Activated CD4-positive, alpha-beta T cell treated with anti-CD3 and anti-CD28 coated beads for 36 hours (primary cell): ENCODE measurements at regions not wholly inside any gene's neighbourhood (a gene's known extent, or its start where the extent isn't known, plus 50 kb on each side); places are given as distances from the start of the nearest gene placed in this dataset.

Experiments
- ATAC-seq: fragments of 200-7000 bp; cut with Tn5 transposase; one replicate; pipeline ENCODE4 v1.10.0; 2021; ENCODE audit warnings: mild to moderate bottlenecking, moderate library complexity
- CTCF ChIA-PET: fragments of 350-600 bp; sonication (Branson Sonifier 250); formaldehyde crosslinking; loops from one replicate; lab custom pipeline; 2021; ENCODE audit warnings: antibody characterized with exemption; lab: Charles Lee
- POLR2A ChIA-PET: fragments of 350-600 bp; sonication (Branson Sonifier 250); formaldehyde crosslinking; loops from one replicate; lab custom pipeline; 2021; ENCODE audit warnings: antibody characterized with exemption, inconsistent platforms; lab: Charles Lee
- DNase-seq: peaks from one replicate; pipeline ENCODE4 v3.0.0-alpha.2; 2020
- H3K27ac Mint-ChIP-seq: one replicate; pipeline ENCODE4 v1.8.0; 2021; ENCODE audit warnings: mixed read lengths
- H3K27me3 Mint-ChIP-seq: one replicate; pipeline ENCODE4 v1.8.0; 2021; ENCODE audit warnings: mixed read lengths
- H3K36me3 Mint-ChIP-seq: one replicate; pipeline ENCODE4 v1.8.0; 2021; ENCODE audit warnings: low read depth, mixed read lengths
- H3K4me1 Mint-ChIP-seq: one replicate; pipeline ENCODE4 v1.8.0; 2021; ENCODE audit warnings: mixed read lengths
- H3K4me3 Mint-ChIP-seq: one replicate; pipeline ENCODE4 v1.8.0; 2021; ENCODE audit warnings: mild to moderate bottlenecking, moderate library complexity, mixed read lengths
- H3K9me3 Mint-ChIP-seq: one replicate; pipeline ENCODE4 v1.8.0; 2021; ENCODE audit warnings: low read depth, mixed read lengths
- intact Hi-C, 2 experiments: fragments of 100-400 bp; cut with DNase I in 1 of 2; cut with micrococcal nuclease in 1 of 2; formaldehyde crosslinking; loops; one replicate each; pipeline versions ENCODE4 v1.14.2 to v1.15.1; 2022 to 2024; cut with DNase I, micrococcal nuclease

- H3K27ac Mint-ChIP-seq = no peak overlapping the region
- ChIA-PET POLR2A (no interaction called here), CTCF (no interaction called here)
- intact Hi-C loops = no loop called here
- peaks cover 3% of the 10 kb centered on the region for H3K27me3 Mint-ChIP-seq
- H3K4me3 Mint-ChIP-seq = no peak overlapping the region
- ATAC-seq (no peak), DNase-seq (no peak)
- H3K4me1 Mint-ChIP-seq = no peaks in the 10 kb centered on the region
- H3K36me3 Mint-ChIP-seq = no peaks in the 10 kb centered on the region
- H3K9me3 Mint-ChIP-seq = no peaks in the 10 kb centered on the region
These were observed 758.7 kb downstream of the BRD1 start for GRCh38 chr22:49068861-49069500.

GRCh38 chr22:49067504-49067903 is 760.2 kb downstream of the BRD1 start:
- no peak overlapping the region for H3K27ac Mint-ChIP-seq
- POLR2A ChIA-PET = no interaction called here
- CTCF ChIA-PET = interaction anchor here (1.1 kb wide), 1 partner anchor 10 kb away, joined by 3 read pairs; no protein-coding TSS in a partner anchor
- DNase-seq = no peak
- H3K27me3 Mint-ChIP-seq = peaks cover 6% of the 10 kb centered on the region
- no peaks in the 10 kb centered on the region for H3K4me1 Mint-ChIP-seq
- intact Hi-C loops = no loop called here
- no peak overlapping the region for H3K4me3 Mint-ChIP-seq
- H3K36me3 Mint-ChIP-seq = no peaks in the 10 kb centered on the region
- ATAC-seq = no peak
- H3K9me3 Mint-ChIP-seq = no peaks in the 10 kb centered on the region

- Mint-ChIP-seq H3K4me1 (no peaks in the 10 kb centered on the region), H3K36me3 (no peaks in the 10 kb centered on the region), H3K4me3 (no peak overlapping the region), H3K9me3 (no peaks in the 10 kb centered on the region), H3K27me3 (peaks cover 6% of the 10 kb centered on the region), H3K27ac (no peak overlapping the region)
- ATAC-seq = no peak
- no peak for DNase-seq
- ChIA-PET CTCF (no interaction called here), POLR2A (no interaction called here)
- intact Hi-C loops = no loop called here
These were observed 761.1 kb downstream of the BRD1 start for GRCh38 chr22:49066619-49067018.

- Mint-ChIP-seq H3K4me3 (no peak overlapping the region), H3K27ac (no peak overlapping the region), H3K36me3 (no peaks in the 10 kb centered on the region), H3K4me1 (no peaks in the 10 kb centered on the region), H3K9me3 (no peaks in the 10 kb centered on the region), H3K27me3 (peaks cover 11% of the 10 kb centered on the region)
- intact Hi-C loops = no loop called here
- CTCF ChIA-PET = interaction anchor here (0.7 to 1.3 kb wide), 2 partner anchors 18 to 51 kb away, joined by 3 to 5 read pairs; no protein-coding TSS in a partner anchor
- POLR2A ChIA-PET = no interaction called here
- DNase-seq (no peak), ATAC-seq (no peak)
These were observed 762.8 kb downstream of the BRD1 start for GRCh38 chr22:49064836-49065235.

DNA sequence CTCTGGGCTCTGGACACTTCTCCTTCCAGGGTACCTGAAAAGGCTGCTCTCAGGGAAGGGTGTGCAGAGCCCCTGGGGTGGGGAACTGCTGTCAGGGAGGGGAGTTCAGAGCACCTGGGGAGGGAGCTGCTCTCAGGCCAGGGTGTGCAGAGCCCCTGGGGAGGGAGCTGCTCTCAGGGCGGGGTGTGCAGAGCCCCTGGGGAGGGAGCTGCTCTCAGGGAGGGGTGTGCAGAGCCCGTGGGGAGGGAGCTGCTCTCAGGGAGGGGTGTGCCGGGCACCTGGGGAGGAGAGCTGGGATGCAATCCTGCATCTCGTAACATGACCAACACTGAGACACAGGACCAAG is 764.2 kb downstream of the BRD1 start:
- Mint-ChIP-seq H3K4me3 (no peak overlapping the region), H3K36me3 (no peaks in the 10 kb centered on the region), H3K4me1 (no peaks in the 10 kb centered on the region), H3K27ac (no peak overlapping the region), H3K9me3 (no peaks in the 10 kb centered on the region), H3K27me3 (peaks cover 11% of the 10 kb centered on the region)
- intact Hi-C loops = no loop called here
- no peak for DNase-seq
- ChIA-PET POLR2A (no interaction called here), CTCF (no interaction called here)
- ATAC-seq = no peak

DNA sequence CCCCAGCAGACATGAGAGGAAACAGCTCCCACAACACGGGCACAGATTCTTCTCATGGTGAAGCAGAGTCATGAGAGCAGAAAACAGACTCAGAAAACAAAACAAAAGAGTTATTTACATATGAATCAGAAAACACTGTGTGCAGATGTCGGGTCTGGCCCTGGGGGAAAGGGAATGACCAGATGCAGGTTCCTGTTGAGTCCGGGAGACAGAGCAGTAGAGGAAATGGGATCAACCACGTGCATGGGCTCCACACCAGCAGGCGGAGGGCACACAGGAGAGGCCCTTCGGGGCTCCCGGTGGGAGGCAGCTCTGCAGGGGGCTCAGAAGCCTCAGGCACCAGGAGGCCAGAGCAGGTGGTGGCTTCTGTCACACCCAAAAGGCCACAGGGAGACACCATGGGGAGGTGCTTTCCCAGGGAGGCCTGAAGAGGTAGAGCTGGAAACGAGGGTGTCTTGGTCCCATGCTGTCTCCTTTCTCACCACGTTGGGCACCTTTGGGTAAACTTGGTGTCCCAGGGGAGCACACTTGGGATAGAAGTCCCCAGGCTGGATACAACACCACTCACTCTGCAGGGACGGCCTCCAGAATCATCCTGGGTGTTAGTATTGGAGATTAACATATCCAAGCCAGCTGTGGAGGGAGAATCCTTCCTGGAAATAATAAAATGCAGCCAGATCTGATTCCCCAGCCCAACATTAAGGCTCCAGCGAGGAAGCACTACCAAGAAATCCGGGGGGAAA is 764.7 kb downstream of the BRD1 start:
- H3K27me3 Mint-ChIP-seq = peaks cover 11% of the 10 kb centered on the region
- DNase-seq (no peak), ATAC-seq (no peak)
- no peaks in the 10 kb centered on the region for H3K9me3 Mint-ChIP-seq
- H3K27ac Mint-ChIP-seq = no peak overlapping the region
- H3K4me3 Mint-ChIP-seq = no peak overlapping the region
- ChIA-PET POLR2A (no interaction called here), CTCF (no interaction called here)
- intact Hi-C loops = no loop called here
- no peaks in the 10 kb centered on the region for H3K4me1 Mint-ChIP-seq
- no peaks in the 10 kb centered on the region for H3K36me3 Mint-ChIP-seq

GRCh38 chr22:49062155-49062801 is 765.4 kb downstream of the BRD1 start:
- Mint-ChIP-seq H3K36me3 (no peaks in the 10 kb centered on the region), H3K4me1 (no peaks in the 10 kb centered on the region), H3K9me3 (no peaks in the 10 kb centered on the region), H3K27ac (no peak overlapping the region), H3K4me3 (no peak overlapping the region), H3K27me3 (peaks cover 11% of the 10 kb centered on the region)
- POLR2A ChIA-PET = no interaction called here
- DNase-seq = no peak
- intact Hi-C loops = no loop called here
- CTCF ChIA-PET = no interaction called here
- ATAC-seq = no peak

GRCh38 chr22:49057910-49058309 is 769.8 kb downstream of the BRD1 start:
- no peak for ATAC-seq
- POLR2A ChIA-PET = no interaction called here
- no peak for DNase-seq
- H3K27me3 Mint-ChIP-seq = peaks cover 10% of the 10 kb centered on the region
- CTCF ChIA-PET = interaction anchor here (0.6 to 0.8 kb wide), 2 partner anchors 10 to 364 kb away, joined by 3 read pairs; no protein-coding TSS in a partner anchor
- no peaks in the 10 kb centered on the region for H3K9me3 Mint-ChIP-seq
- H3K4me1 Mint-ChIP-seq = no peaks in the 10 kb centered on the region
- intact Hi-C loops = no loop called here
- no peaks in the 10 kb centered on the region for H3K36me3 Mint-ChIP-seq
- no peak overlapping the region for H3K27ac Mint-ChIP-seq
- no peak overlapping the region for H3K4me3 Mint-ChIP-seq

DNA sequence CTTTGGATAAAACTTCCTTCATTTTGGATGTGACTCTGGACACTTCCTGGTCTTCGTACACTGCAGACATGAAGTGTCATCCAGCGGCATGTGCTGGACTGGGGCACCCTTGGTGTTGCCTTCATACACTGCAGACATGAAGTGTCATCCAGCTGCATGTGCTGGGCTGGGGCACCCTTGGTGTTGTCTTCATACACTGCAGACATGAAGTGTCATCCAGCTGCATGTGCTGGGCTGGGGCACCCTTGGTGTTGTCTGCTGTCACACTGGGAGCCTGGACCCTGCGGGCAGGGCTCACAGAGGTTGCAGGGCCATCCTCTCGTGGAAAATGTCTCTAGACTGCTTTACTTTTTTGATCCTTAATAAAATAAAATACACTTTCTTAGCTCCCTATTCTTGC is 771.4 kb downstream of the BRD1 start:
- DNase-seq (no peak), ATAC-seq (no peak)
- H3K4me1 Mint-ChIP-seq = no peaks in the 10 kb centered on the region
- H3K4me3 Mint-ChIP-seq = no peak overlapping the region
- CTCF ChIA-PET = no interaction called here
- POLR2A ChIA-PET = no interaction called here
- no peaks in the 10 kb centered on the region for H3K9me3 Mint-ChIP-seq
- H3K36me3 Mint-ChIP-seq = no peaks in the 10 kb centered on the region
- peaks cover 7% of the 10 kb centered on the region for H3K27me3 Mint-ChIP-seq
- intact Hi-C loops = no loop called here
- no peak overlapping the region for H3K27ac Mint-ChIP-seq

- intact Hi-C loops = no loop called here
- CTCF ChIA-PET = no interaction called here
These were observed 772.3 kb downstream of the BRD1 start for GRCh38 chr22:49055406-49055805.

GRCh38 chr22:49053578-49053977 is 774.1 kb downstream of the BRD1 start:
- no peaks in the 10 kb centered on the region for H3K4me1 Mint-ChIP-seq
- no peak for DNase-seq
- ChIA-PET CTCF (no interaction called here), POLR2A (no interaction called here)
- no peaks in the 10 kb centered on the region for H3K36me3 Mint-ChIP-seq
- H3K9me3 Mint-ChIP-seq = no peaks in the 10 kb centered on the region
- intact Hi-C loops = no loop called here
- ATAC-seq = no peak
- H3K4me3 Mint-ChIP-seq = no peak overlapping the region
- no peak overlapping the region for H3K27ac Mint-ChIP-seq
- peaks cover 2% of the 10 kb centered on the region for H3K27me3 Mint-ChIP-seq

More at GRCh38 chr22:49055406-49055805, 772.3 kb downstream of the BRD1 start:
- ATAC-seq (no peak), DNase-seq (no peak)
- no peaks in the 10 kb centered on the region for H3K9me3 Mint-ChIP-seq
- no peak overlapping the region for H3K27ac Mint-ChIP-seq
- POLR2A ChIA-PET = no interaction called here
- H3K27me3 Mint-ChIP-seq = peaks cover 5% of the 10 kb centered on the region
- no peak overlapping the region for H3K4me3 Mint-ChIP-seq
- H3K4me1 Mint-ChIP-seq = no peaks in the 10 kb centered on the region
- H3K36me3 Mint-ChIP-seq = no peaks in the 10 kb centered on the region

- no peak overlapping the region for H3K27ac Mint-ChIP-seq
- peaks cover 2% of the 10 kb centered on the region for H3K27me3 Mint-ChIP-seq
- intact Hi-C loops = no loop called here
These were observed 775.1 kb downstream of the BRD1 start for GRCh38 chr22:49052560-49052959.

More at GRCh38 chr22:49052560-49052959, 775.1 kb downstream of the BRD1 start:
- DNase-seq (no peak), ATAC-seq (no peak)
- no peaks in the 10 kb centered on the region for H3K4me1 Mint-ChIP-seq
- no peaks in the 10 kb centered on the region for H3K36me3 Mint-ChIP-seq
- H3K4me3 Mint-ChIP-seq = no peak overlapping the region
- no peaks in the 10 kb centered on the region for H3K9me3 Mint-ChIP-seq
- POLR2A ChIA-PET = no interaction called here
- CTCF ChIA-PET = no interaction called here
